ENCODE measurements at regions not wholly inside any gene's neighbourhood (a gene's known extent, or its start where the extent isn't known, plus 50 kb on each side); places are given as distances from the start of the nearest gene placed in this dataset.

DNA sequence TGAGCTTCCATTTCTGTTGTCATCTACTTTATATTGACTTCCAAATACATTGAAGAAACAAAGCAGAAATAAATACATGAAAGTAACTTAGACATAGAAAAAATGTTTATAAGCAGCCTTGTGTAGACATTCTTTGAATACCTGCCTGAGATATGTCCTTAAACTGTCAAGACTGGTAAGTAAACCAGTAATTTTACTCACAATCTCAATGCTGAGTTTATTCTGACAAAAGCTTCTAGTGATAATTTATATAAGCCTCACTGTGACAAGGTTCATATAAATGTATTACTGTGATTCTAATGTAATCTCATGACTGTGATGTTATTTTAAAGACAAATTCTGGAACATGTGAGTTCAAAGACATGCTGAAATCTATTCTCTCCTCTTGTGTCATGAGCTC, 516.7 kb upstream of the B3GALT2 start:
- Histone ChIP-seq H3K27ac (ENCODE audit: low read depth, low read length) (no peak overlapping the region), H3K79me2 (ENCODE audit: insufficient read depth, low read length) (no peaks in the 10 kb centered on the region), H3K9me3 (ENCODE audit: low read depth, low read length) (no peaks in the 10 kb centered on the region), H2AFZ (ENCODE audit: low read length) (no peak overlapping the region), H3K4me3 (ENCODE audit: insufficient read depth, low read length) (no peak overlapping the region), H3K36me3 (ENCODE audit: insufficient read depth, low read length) (no peaks in the 10 kb centered on the region), H4K20me1 (ENCODE audit: insufficient read depth, low read length) (no peaks in the 10 kb centered on the region), H3K27me3 (ENCODE audit: insufficient read depth, low read length) (no peaks in the 10 kb centered on the region), H3K4me2 (ENCODE audit: insufficient read depth, low read length) (no peak overlapping the region), H3K4me1 (ENCODE audit: insufficient read depth, low read length) (no peaks in the 10 kb centered on the region)
- no peak for DNase-seq (ENCODE audit: insufficient read length, low spot score, missing footprints)
- TF ChIP-seq CTCF (IDR thresholded peaks at IDR 0.05; ENCODE audit: extremely low read depth, low read depth, low read length): no peak

- H3K36me3 ChIP-seq (ENCODE audit: insufficient read depth, low read length): no peaks in the 10 kb centered on the region
- H3K27me3 ChIP-seq (ENCODE audit: insufficient read depth, low read length): no peaks in the 10 kb centered on the region
- no peak for DNase-seq (ENCODE audit: insufficient read length, low spot score, missing footprints)
- no peak overlapping the region for H2AFZ ChIP-seq (ENCODE audit: low read length)
- TF ChIP-seq CTCF (IDR thresholded peaks at IDR 0.05; ENCODE audit: extremely low read depth, low read depth, low read length): no peak
- H3K27ac ChIP-seq (ENCODE audit: low read depth, low read length): no peak overlapping the region
- no peaks in the 10 kb centered on the region for H3K4me1 ChIP-seq (ENCODE audit: insufficient read depth, low read length)
- H4K20me1 ChIP-seq (ENCODE audit: insufficient read depth, low read length): no peaks in the 10 kb centered on the region
- H3K4me2 ChIP-seq (ENCODE audit: insufficient read depth, low read length): no peak overlapping the region
- no peaks in the 10 kb centered on the region for H3K79me2 ChIP-seq (ENCODE audit: insufficient read depth, low read length)
- H3K4me3 ChIP-seq (ENCODE audit: insufficient read depth, low read length): no peak overlapping the region
- H3K9me3 ChIP-seq (ENCODE audit: low read depth, low read length): no peaks in the 10 kb centered on the region
These were observed 515.3 kb upstream of the B3GALT2 start for GRCh38 chr1:193701759-193702158.

DNA sequence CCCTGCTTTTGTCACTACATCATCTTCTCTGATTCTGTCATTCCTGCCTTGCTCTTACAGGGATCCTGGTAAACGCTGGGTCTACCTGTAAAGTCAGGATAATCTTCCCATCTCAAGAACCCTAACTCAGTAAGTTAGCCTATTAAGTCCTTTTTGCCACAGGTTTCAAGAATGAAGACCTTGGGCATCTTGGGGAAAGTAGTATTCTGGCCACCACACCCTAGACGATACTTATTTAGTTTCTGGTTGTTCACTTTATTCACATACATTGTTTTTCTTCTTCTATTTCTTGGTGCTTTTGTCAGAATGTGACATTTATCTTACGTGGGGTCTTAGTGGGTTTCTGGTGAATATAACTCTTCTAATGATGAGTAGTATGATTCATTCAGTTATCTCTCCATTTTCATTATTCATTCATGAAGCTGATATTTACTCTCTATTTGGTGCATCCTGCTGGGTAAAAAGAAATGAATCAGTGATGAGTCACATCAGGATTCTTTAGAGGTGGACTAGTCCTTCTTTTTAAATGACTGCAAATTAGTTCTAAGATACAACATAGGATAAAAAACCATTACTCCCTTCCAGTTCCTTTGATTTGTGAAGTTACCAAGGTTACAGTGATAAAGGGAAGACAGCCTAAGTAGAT, 514.4 kb upstream of the B3GALT2 start:
- Histone ChIP-seq H3K27ac (ENCODE audit: low read depth, low read length) (no peak overlapping the region), H3K4me2 (ENCODE audit: insufficient read depth, low read length) (no peak overlapping the region), H2AFZ (ENCODE audit: low read length) (no peak overlapping the region), H3K79me2 (ENCODE audit: insufficient read depth, low read length) (no peaks in the 10 kb centered on the region), H3K27me3 (ENCODE audit: insufficient read depth, low read length) (no peaks in the 10 kb centered on the region), H4K20me1 (ENCODE audit: insufficient read depth, low read length) (no peaks in the 10 kb centered on the region), H3K36me3 (ENCODE audit: insufficient read depth, low read length) (no peaks in the 10 kb centered on the region), H3K4me1 (ENCODE audit: insufficient read depth, low read length) (no peaks in the 10 kb centered on the region), H3K4me3 (ENCODE audit: insufficient read depth, low read length) (no peak overlapping the region), H3K9me3 (ENCODE audit: low read depth, low read length) (no peaks in the 10 kb centered on the region)
- TF ChIP-seq CTCF (IDR thresholded peaks at IDR 0.05; ENCODE audit: extremely low read depth, low read depth, low read length): no peak
- DNase-seq (ENCODE audit: insufficient read length, low spot score, missing footprints): no peak

GRCh38 chr1:193699261-193699660, 512.8 kb upstream of the B3GALT2 start:
- Histone ChIP-seq H3K9me3 (ENCODE audit: low read depth, low read length) (no peaks in the 10 kb centered on the region), H3K79me2 (ENCODE audit: insufficient read depth, low read length) (no peaks in the 10 kb centered on the region), H3K4me3 (ENCODE audit: insufficient read depth, low read length) (no peak overlapping the region), H3K4me1 (ENCODE audit: insufficient read depth, low read length) (no peaks in the 10 kb centered on the region), H3K27ac (ENCODE audit: low read depth, low read length) (no peak overlapping the region), H3K36me3 (ENCODE audit: insufficient read depth, low read length) (no peaks in the 10 kb centered on the region), H4K20me1 (ENCODE audit: insufficient read depth, low read length) (no peaks in the 10 kb centered on the region), H2AFZ (ENCODE audit: low read length) (no peak overlapping the region), H3K27me3 (ENCODE audit: insufficient read depth, low read length) (no peaks in the 10 kb centered on the region), H3K4me2 (ENCODE audit: insufficient read depth, low read length) (no peak overlapping the region)
- DNase-seq (ENCODE audit: insufficient read length, low spot score, missing footprints): no peak
- no peak for TF ChIP-seq CTCF (IDR thresholded peaks at IDR 0.05; ENCODE audit: extremely low read depth, low read depth, low read length)

Measured in osteoblast (primary cell).